OCI-LY1 (cell line): ENCODE measurements at regions not wholly inside any gene's neighbourhood (a gene's known extent, or its start where the extent isn't known, plus 50 kb on each side); places are given as distances from the start of the nearest gene placed in this dataset.

Experiments
- H2AFZ ChIP-seq: fragments of 200-600 bp; sonication (generic), shearing (Covaris generic); 2 replicates; pipeline ENCODE4 v1.6.0; 2014; ENCODE audit warnings: antibody characterized with exemption, mild to moderate bottlenecking, low read length
- H3F3A ChIP-seq: fragments of 200-600 bp; sonication (generic), shearing (Covaris generic); 2 replicates; pipeline ENCODE4 v1.6.0; 2014; ENCODE audit warnings: mild to moderate bottlenecking, antibody characterized with exemption, low read length, moderate library complexity; ENCODE audit not compliant: insufficient read depth
- H3K27ac ChIP-seq: fragments of 200-600 bp; sonication (generic); 2 replicates; pipeline ENCODE4 v1.5.1; 2014; ENCODE audit warnings: low read length, mixed run types, mild to moderate bottlenecking, low read depth; ENCODE audit not compliant: poor library complexity, severe bottlenecking
- H3K27me3 ChIP-seq: fragments of 200-600 bp; sonication (generic); 2 replicates; pipeline ENCODE4 v1.6.0; 2014; ENCODE audit warnings: antibody characterized with exemption, mild to moderate bottlenecking, low read length, moderate library complexity; ENCODE audit not compliant: insufficient read depth
- H3K36me3 ChIP-seq: fragments of 200-600 bp; sonication (generic); 2 replicates; pipeline ENCODE4 v1.6.1; 2014; ENCODE audit warnings: mild to moderate bottlenecking, antibody characterized with exemption, low read length, moderate library complexity, mixed read lengths; ENCODE audit not compliant: insufficient read depth
- H3K4me1 ChIP-seq: fragments of 200-600 bp; sonication (generic); 2 replicates; pipeline ENCODE4 v1.5.1; 2014; ENCODE audit warnings: mild to moderate bottlenecking, low read length, moderate library complexity; ENCODE audit not compliant: insufficient read depth, severe bottlenecking
- H3K4me2 ChIP-seq: fragments of 200-600 bp; sonication (generic), shearing (Covaris generic); 2 replicates; pipeline ENCODE4 v1.6.1; 2014; ENCODE audit warnings: low read length
- H3K4me3 ChIP-seq: fragments of 200-600 bp; sonication (generic); 2 replicates; pipeline ENCODE4 v1.5.1; 2014; ENCODE audit warnings: low read length, low read depth, mild to moderate bottlenecking, mixed read lengths; ENCODE audit not compliant: poor library complexity, severe bottlenecking
- H3K79me2 ChIP-seq: fragments of 200-600 bp; shearing (Covaris generic); 2 replicates; pipeline ENCODE4 v1.6.1; 2016; ENCODE audit warnings: mixed run types, low read length, mixed read lengths; ENCODE audit not compliant: insufficient read depth
- H3K9ac ChIP-seq: fragments of 200-600 bp; sonication (generic), shearing (Covaris generic); 2 replicates; pipeline ENCODE4 v1.6.1; 2014; ENCODE audit warnings: mild to moderate bottlenecking, low read length, mixed read lengths
- H3K9me2 ChIP-seq: fragments of 200-600 bp; sonication (generic), shearing (Covaris generic); 2 replicates; pipeline ENCODE4 v1.6.1; 2014; ENCODE audit warnings: low read depth, mild to moderate bottlenecking, low read length, mixed read lengths
- H3K9me3 ChIP-seq: fragments of 200-600 bp; shearing (Covaris generic); 2 replicates; pipeline ENCODE4 v1.6.1; 2014; ENCODE audit warnings: low read length, mixed read lengths
- H4K20me1 ChIP-seq: fragments of 200-600 bp; sonication (generic), shearing (Covaris generic); 2 replicates; pipeline ENCODE4 v1.6.0; 2016; ENCODE audit warnings: mild to moderate bottlenecking, low read length; ENCODE audit not compliant: insufficient read depth
- EZH2 ChIP-seq: fragments of 200-600 bp; sonication (generic), shearing (Covaris generic); IDR thresholded peaks from 2 replicates; pipeline ENCODE4 v1.8.0; 2017; ENCODE audit warnings: borderline replicate concordance, mixed run types, mild to moderate bottlenecking, antibody characterized with exemption, low read length, moderate library complexity, mixed read lengths
- TF ChIP-seq, protein P1 (sequence below): fragments of 200-600 bp; sonication (generic), shearing (Covaris generic); IDR thresholded peaks from 2 replicates; pipeline ENCODE4 v1.5.1; 2017; ENCODE audit warnings: mild to moderate bottlenecking, antibody characterized with exemption, low read length, moderate library complexity, mixed read lengths

DNA sequence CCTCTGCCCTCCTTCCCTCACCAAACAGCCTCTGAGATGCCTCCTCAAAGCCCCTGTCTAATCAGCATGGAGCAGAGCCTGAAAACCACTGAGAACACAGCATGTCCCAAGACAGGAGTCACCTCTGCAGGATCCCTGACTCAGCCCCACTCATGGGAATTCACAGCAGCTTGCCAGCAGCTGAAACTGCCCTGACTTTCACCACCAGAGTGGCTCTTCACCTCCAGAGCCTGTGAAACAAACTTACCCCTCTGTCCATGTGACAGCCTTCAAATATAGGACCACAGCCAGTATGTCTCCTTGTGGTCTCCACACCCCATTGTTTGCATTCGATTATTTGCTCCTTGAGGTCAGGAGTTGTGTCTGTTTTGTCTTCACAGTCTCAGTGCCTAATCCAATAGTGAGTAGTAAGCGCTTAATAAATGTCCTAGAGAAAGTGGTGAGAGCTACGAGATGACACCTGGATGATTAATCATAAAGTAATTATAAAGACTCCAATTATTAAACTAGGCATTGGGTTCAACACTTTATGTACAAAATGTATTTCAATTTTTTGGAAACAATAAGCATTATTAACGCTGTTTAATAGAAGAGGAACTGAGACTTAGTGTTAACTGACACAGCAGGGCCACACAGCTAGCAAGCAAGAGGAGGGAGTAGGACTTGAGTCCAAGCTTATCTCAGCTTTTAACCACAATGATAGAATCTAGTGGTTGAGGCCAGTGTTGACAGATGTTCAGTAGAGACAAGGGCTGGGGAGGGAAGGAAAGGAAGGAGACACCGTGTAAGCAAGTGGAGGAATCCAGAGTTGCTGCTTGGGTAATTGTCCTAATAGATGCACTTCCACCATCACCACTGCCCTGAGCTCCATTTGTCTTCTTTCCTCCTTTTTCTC, 358.7 kb upstream of the TNP1 start:
- Histone ChIP-seq H3K9me3 (no peaks in the 10 kb centered on the region), H3K4me1 (no peaks in the 10 kb centered on the region), H4K20me1 (no peaks in the 10 kb centered on the region), H3K9me2 (no peaks in the 10 kb centered on the region), H3K4me2 (no peak overlapping the region), H2AFZ (no peak overlapping the region), H3K36me3 (no peaks in the 10 kb centered on the region), H3K27me3 (peaks cover 3% of the 10 kb centered on the region; the same call in 1 of the 2 replicates), H3F3A (no peaks in the 10 kb centered on the region), H3K4me3 (no peak overlapping the region), H3K9ac (no peak overlapping the region), H3K79me2 (no peaks in the 10 kb centered on the region), H3K27ac (no peak overlapping the region)
- TF ChIP-seq EZH2 = no peak
- TF ChIP-seq, protein P1, sequence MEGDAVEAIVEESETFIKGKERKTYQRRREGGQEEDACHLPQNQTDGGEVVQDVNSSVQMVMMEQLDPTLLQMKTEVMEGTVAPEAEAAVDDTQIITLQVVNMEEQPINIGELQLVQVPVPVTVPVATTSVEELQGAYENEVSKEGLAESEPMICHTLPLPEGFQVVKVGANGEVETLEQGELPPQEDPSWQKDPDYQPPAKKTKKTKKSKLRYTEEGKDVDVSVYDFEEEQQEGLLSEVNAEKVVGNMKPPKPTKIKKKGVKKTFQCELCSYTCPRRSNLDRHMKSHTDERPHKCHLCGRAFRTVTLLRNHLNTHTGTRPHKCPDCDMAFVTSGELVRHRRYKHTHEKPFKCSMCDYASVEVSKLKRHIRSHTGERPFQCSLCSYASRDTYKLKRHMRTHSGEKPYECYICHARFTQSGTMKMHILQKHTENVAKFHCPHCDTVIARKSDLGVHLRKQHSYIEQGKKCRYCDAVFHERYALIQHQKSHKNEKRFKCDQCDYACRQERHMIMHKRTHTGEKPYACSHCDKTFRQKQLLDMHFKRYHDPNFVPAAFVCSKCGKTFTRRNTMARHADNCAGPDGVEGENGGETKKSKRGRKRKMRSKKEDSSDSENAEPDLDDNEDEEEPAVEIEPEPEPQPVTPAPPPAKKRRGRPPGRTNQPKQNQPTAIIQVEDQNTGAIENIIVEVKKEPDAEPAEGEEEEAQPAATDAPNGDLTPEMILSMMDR = no peak

DNA sequence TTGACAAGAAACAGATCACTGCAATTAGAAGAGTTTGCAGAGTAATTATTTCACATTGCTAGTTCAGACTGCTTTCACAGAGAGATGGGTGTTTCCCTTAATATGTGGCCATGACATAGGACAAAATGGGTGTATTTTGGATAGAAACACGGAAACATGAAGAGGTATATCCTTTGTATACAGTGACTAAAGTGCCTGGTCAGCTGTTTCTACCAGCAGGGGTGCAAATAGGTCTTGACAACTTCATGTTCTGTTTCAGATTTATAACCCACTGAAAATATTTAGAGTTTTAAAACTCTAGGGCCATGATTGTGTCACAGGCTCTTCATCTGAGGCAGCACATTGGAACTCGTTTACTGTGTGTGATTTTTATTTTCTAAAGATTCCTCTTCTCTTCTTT, 357.1 kb upstream of the TNP1 start:
- Histone ChIP-seq H2AFZ (no peak overlapping the region), H3K9me2 (no peaks in the 10 kb centered on the region), H4K20me1 (no peaks in the 10 kb centered on the region), H3F3A (no peaks in the 10 kb centered on the region), H3K27me3 (no peaks in the 10 kb centered on the region), H3K79me2 (no peaks in the 10 kb centered on the region), H3K36me3 (no peaks in the 10 kb centered on the region), H3K9me3 (no peaks in the 10 kb centered on the region), H3K4me1 (no peaks in the 10 kb centered on the region), H3K4me2 (no peak overlapping the region), H3K27ac (no peak overlapping the region), H3K4me3 (no peak overlapping the region), H3K9ac (no peak overlapping the region)
- TF ChIP-seq, protein P1 = no peak
- TF ChIP-seq EZH2 = no peak

DNA sequence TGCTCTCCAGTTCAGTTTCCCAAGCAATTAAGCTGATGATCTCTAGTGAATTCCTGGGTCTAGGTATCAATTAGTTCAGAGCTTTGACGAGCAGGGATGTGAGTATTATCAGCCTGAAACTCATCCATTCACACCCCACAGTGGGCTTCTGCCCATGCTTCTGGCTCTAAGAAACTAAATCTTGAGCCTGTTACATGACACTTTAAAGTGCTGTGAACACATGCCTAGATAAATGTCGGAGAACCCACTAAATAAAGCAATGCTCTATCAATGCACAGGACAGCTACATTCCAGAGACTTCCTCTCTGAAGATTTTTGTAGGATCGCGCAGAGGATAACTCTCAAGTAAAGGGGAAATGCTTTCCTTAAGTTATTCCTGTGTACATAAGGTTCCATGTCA, 356.5 kb upstream of the TNP1 start:
- Histone ChIP-seq H4K20me1 (no peaks in the 10 kb centered on the region), H3K27me3 (no peaks in the 10 kb centered on the region), H3K4me3 (no peak overlapping the region), H3F3A (no peaks in the 10 kb centered on the region), H3K4me1 (no peaks in the 10 kb centered on the region), H3K36me3 (no peaks in the 10 kb centered on the region), H3K9me3 (no peaks in the 10 kb centered on the region), H2AFZ (no peak overlapping the region), H3K79me2 (no peaks in the 10 kb centered on the region), H3K9me2 (no peaks in the 10 kb centered on the region), H3K4me2 (no peak overlapping the region), H3K9ac (no peak overlapping the region), H3K27ac (no peak overlapping the region)
- TF ChIP-seq EZH2 = no peak
- TF ChIP-seq, protein P1 = no peak
